ENCODE measurements at regions not wholly inside any gene's neighbourhood (a gene's known extent, or its start where the extent isn't known, plus 50 kb on each side); places are given as distances from the start of the nearest gene placed in this dataset.

- H3K27ac ChIP-seq, result no peak overlapping the region
- DNase-seq (ENCODE audit: low spot score in 2 of 2), result no peak
- no peaks in the 10 kb centered on the region for H3K27me3 ChIP-seq
- H3K9me3 ChIP-seq, result peaks cover 0 to 26% (median 4%) of the 10 kb centered on the region in 4 donors
- H3K4me3 ChIP-seq, result no peak overlapping the region
- TF ChIP-seq CTCF (IDR thresholded peaks at IDR 0.05) (no peak), EP300 (IDR thresholded peaks at IDR 0.05) (no peak), POLR2A (IDR thresholded peaks at IDR 0.05) (no peak)
- H3K36me3 ChIP-seq, result no peaks in the 10 kb centered on the region
- H3K4me1 ChIP-seq, result no peaks in the 10 kb centered on the region
- WGBS, 2 donors, result 26 to 55% methylated on average over 7 of the region's 7 CpGs
Measured at GRCh38 chr22:47315862-47316419, 553.5 kb downstream of the TBC1D22A start.

- H3K4me3 ChIP-seq, result no peak overlapping the region
- TF ChIP-seq CTCF (IDR thresholded peaks at IDR 0.05) (no peak), EP300 (IDR thresholded peaks at IDR 0.05) (no peak), POLR2A (IDR thresholded peaks at IDR 0.05) (no peak)
- DNase-seq (ENCODE audit: low spot score in 2 of 2), result no peak
- H3K27ac ChIP-seq, result no peak overlapping the region
- H3K27me3 ChIP-seq, result no peaks in the 10 kb centered on the region
- no peaks in the 10 kb centered on the region for H3K4me1 ChIP-seq
- H3K9me3 ChIP-seq, result peaks cover 0 to 11% (median 0%) of the 10 kb centered on the region in 4 donors
- 85 to 93% methylated on average over 1 of the region's 1 CpG for WGBS, 2 donors
- H3K36me3 ChIP-seq, result no peaks in the 10 kb centered on the region
Measured at GRCh38 chr22:47310601-47311000, 548.2 kb downstream of the TBC1D22A start.

- Histone ChIP-seq H3K9me3 (peaks cover 0 to 11% (median 0%) of the 10 kb centered on the region in 4 donors), H3K36me3 (no peaks in the 10 kb centered on the region), H3K4me3 (no peak overlapping the region), H3K27me3 (no peaks in the 10 kb centered on the region), H3K4me1 (no peaks in the 10 kb centered on the region), H3K27ac (no peak overlapping the region)
- no peak for TF ChIP-seq CTCF (IDR thresholded peaks at IDR 0.05)
- no peak for TF ChIP-seq EP300 (IDR thresholded peaks at IDR 0.05)
- no peak for TF ChIP-seq POLR2A (IDR thresholded peaks at IDR 0.05)
- 92 to 95% methylated on average over 4 of the region's 4 CpGs for WGBS, 2 donors
- no peak for DNase-seq (ENCODE audit: low spot score in 2 of 2)
Measured at GRCh38 chr22:47309946-47310345, 547.5 kb downstream of the TBC1D22A start.

- WGBS, 2 donors, result 72 to 76% methylated on average over 6 of the region's 6 CpGs
- H3K27ac ChIP-seq, result no peak overlapping the region
- no peak for DNase-seq (ENCODE audit: low spot score in 2 of 2)
- H3K4me1 ChIP-seq, result no peaks in the 10 kb centered on the region
- peaks cover 0 to 11% (median 0%) of the 10 kb centered on the region in 4 donors for H3K9me3 ChIP-seq
- no peaks in the 10 kb centered on the region for H3K27me3 ChIP-seq
- H3K36me3 ChIP-seq, result no peaks in the 10 kb centered on the region
- no peak overlapping the region for H3K4me3 ChIP-seq
- no peak for TF ChIP-seq POLR2A (IDR thresholded peaks at IDR 0.05)
- no peak for TF ChIP-seq CTCF (IDR thresholded peaks at IDR 0.05)
- TF ChIP-seq EP300 (IDR thresholded peaks at IDR 0.05), result no peak
Measured at GRCh38 chr22:47309476-47309875, 547.0 kb downstream of the TBC1D22A start.

GRCh38 chr22:47308886-47309285, 546.4 kb downstream of the TBC1D22A start:
- Histone ChIP-seq H3K27ac (no peak overlapping the region), H3K27me3 (no peaks in the 10 kb centered on the region), H3K36me3 (no peaks in the 10 kb centered on the region), H3K9me3 (peaks cover 0 to 11% (median 0%) of the 10 kb centered on the region in 4 donors), H3K4me3 (no peak overlapping the region), H3K4me1 (no peaks in the 10 kb centered on the region)
- 81 to 92% methylated on average over 2 of the region's 2 CpGs for WGBS, 2 donors
- no peak for DNase-seq (ENCODE audit: low spot score in 2 of 2)
- TF ChIP-seq EP300 (IDR thresholded peaks at IDR 0.05) (no peak), CTCF (IDR thresholded peaks at IDR 0.05) (no peak), POLR2A (IDR thresholded peaks at IDR 0.05) (no peak)

Measured in tibial nerve (tissue), 4 donors.